ENCODE measurements at regions not wholly inside any gene's neighbourhood (a gene's known extent, or its start where the extent isn't known, plus 50 kb on each side); places are given as distances from the start of the nearest gene placed in this dataset.

DNA sequence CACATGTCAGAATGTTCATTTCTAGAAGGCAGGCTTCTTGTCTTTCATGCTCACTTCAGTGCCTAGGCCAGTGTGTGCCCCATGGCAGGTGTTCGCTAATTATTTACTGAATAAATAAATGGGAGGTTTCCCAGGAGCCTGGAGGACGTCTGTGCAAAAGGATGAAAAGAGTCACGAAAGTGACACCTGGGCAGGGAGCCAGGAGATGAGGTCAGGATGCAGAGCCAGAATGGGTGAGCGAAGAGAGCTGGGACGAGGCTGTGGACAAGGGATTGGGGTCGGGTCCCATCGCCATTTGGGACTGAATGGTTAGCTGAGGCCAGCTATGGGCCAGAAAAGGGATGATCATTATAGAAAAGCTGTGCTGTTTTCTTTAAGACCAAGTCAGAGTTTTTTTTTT, 560.4 kb downstream of the TBC1D22A start:
- in situ Hi-C loops (cut with HindIII; ENCODE audit: low sequenced_read_pairs): no loop called here
- TF ChIP-seq, protein P1, sequence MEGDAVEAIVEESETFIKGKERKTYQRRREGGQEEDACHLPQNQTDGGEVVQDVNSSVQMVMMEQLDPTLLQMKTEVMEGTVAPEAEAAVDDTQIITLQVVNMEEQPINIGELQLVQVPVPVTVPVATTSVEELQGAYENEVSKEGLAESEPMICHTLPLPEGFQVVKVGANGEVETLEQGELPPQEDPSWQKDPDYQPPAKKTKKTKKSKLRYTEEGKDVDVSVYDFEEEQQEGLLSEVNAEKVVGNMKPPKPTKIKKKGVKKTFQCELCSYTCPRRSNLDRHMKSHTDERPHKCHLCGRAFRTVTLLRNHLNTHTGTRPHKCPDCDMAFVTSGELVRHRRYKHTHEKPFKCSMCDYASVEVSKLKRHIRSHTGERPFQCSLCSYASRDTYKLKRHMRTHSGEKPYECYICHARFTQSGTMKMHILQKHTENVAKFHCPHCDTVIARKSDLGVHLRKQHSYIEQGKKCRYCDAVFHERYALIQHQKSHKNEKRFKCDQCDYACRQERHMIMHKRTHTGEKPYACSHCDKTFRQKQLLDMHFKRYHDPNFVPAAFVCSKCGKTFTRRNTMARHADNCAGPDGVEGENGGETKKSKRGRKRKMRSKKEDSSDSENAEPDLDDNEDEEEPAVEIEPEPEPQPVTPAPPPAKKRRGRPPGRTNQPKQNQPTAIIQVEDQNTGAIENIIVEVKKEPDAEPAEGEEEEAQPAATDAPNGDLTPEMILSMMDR (IDR thresholded peaks at IDR 0.05; ENCODE audit: low read depth, low read length, missing control alignments): no peak
- no peak overlapping the region for H3K4me3 ChIP-seq (ENCODE audit: low read depth, low read length)
- no peak for DNase-seq (ENCODE audit: low read depth)

DNA sequence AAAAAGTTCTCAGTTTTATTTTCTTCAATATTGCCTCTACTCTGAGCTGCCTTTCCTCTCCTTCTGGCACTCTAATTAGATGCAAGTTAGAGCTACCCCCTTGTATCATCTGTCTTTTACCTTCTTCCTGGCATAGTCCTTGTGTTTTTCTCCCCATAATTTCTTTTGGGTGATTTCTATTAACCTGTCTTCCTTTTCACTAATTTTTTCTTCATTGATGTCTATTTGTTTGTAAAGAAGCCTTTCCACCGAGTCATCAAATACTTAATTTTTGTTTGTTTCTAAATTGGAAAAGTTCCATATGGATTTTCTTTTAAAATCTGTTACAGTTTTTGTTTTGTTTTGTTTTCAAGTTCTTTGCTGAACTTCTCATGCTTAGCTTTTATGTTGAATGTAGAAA, 558.1 kb downstream of the TBC1D22A start:
- no peak overlapping the region for H3K4me3 ChIP-seq (ENCODE audit: low read depth, low read length)
- in situ Hi-C loops (cut with HindIII; ENCODE audit: low sequenced_read_pairs): no loop called here
- DNase-seq (ENCODE audit: low read depth): no peak
- TF ChIP-seq, protein P1 (IDR thresholded peaks at IDR 0.05; ENCODE audit: low read depth, low read length, missing control alignments): no peak

DNA sequence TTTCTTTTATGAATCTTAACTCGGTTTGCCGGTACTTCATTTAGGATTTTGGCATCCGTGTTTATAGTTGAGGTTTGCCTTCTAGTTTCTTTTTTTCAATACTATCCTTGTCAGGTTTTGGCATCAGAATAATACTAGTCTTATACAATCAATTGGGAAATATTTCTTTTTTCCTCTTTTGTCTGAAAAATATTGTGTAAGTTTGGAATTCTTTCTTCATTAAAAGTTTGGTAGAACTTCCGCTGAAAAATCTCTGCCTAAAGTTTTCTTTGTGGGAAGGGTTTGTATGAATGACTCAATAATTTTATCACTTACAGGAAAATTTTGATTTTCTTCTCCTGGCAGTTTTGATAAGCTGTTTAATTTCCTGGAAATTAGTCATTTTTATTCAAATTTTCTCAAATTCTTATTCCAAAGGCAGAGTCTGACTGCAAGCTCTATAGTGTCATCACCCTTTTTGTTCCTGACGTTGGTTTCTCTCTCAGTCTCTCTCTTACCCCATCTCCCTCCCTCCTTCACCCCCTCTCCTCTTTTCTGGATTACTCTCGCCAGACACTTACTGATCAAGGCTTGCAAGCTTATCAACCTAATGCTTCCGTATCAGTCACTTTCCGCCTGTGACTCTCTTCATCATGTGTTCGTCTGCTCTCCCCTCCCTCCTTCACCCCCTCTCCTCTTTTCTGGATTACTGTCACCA, 555.7 kb downstream of the TBC1D22A start:
- no peak overlapping the region for H3K4me3 ChIP-seq (ENCODE audit: low read depth, low read length)
- in situ Hi-C loops (cut with HindIII; ENCODE audit: low sequenced_read_pairs): no loop called here
- no peak for DNase-seq (ENCODE audit: low read depth)
- TF ChIP-seq, protein P1 (IDR thresholded peaks at IDR 0.05; ENCODE audit: low read depth, low read length, missing control alignments): no peak

DNA sequence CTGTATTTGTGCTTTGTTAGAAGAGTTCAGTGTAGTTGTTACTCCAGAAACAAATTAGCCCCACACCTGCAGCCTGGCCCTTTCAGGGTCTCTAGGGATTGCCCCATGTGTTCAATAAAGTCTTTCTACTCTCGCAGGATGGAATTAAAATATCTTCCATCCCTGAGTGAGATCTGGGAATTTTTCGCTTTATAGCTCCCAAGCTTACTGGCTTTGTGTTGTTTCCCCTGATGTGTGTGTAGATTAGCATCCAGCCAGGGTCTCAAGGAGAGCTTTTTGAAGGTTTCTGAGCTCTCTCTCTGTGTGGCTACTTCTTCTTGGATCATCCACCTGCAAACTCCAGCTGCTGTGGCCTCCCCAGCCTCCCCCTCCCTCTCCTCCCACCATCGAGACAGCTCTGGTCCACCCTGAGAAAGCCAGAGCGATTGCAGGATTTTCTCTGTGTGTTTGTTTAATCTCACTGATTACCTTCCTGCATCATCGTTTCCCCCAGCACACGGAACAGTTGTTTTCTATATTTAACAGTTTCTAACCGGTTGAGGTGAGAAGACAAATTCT, 553.5 kb downstream of the TBC1D22A start:
- H3K4me3 ChIP-seq (ENCODE audit: low read depth, low read length): no peak overlapping the region
- TF ChIP-seq, protein P1 (IDR thresholded peaks at IDR 0.05; ENCODE audit: low read depth, low read length, missing control alignments): no peak
- in situ Hi-C loops (cut with HindIII; ENCODE audit: low sequenced_read_pairs): no loop called here
- no peak for DNase-seq (ENCODE audit: low read depth)

DNA sequence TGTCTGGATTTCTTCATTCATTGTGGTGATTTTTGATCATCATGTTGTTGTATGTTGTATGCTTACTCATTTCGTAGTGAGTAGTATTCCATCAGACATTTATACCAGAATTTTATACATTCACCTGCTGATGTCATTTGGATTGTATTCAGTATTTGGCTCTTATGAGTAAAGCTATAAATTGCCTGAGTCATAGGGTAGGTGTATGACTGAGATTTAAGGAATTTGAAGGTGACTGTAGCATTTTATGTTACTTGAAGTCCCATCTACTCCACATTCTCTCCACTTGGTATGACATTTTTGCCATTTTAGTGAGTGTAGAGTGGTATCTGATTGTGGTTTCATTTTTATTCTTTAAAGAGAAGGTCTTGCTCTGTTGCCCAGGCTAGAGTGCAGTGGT, 548.2 kb downstream of the TBC1D22A start:
- no peak for DNase-seq (ENCODE audit: low read depth)

DNA sequence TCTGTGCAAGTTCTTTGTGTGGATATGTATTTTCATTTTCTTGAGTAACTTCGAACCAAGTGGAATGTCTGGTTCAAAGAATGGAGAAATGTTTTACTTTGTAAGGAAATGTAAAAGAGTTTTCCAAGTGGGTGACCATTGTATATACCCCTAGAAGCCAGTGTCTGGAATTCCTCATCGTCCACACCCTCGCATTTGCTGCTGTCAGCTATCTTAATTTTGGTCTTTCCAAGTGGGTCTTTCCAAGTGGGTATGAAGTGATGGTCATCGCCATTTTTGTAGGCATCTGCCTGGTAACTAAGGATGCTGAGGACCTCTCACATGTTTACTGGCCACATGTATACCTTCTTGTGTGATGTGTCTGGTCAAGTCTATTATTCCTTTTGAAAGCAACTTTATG, 547.5 kb downstream of the TBC1D22A start:
- TF ChIP-seq, protein P1 (IDR thresholded peaks at IDR 0.05; ENCODE audit: low read depth, low read length, missing control alignments): no peak
- H3K4me3 ChIP-seq (ENCODE audit: low read depth, low read length): no peak overlapping the region
- DNase-seq (ENCODE audit: low read depth): no peak
- in situ Hi-C loops (cut with HindIII; ENCODE audit: low sequenced_read_pairs): no loop called here

More for the DNA sequence above, 548.2 kb downstream of the TBC1D22A start:
- no peak overlapping the region for H3K4me3 ChIP-seq (ENCODE audit: low read depth, low read length)
- in situ Hi-C loops (cut with HindIII; ENCODE audit: low sequenced_read_pairs): no loop called here
- TF ChIP-seq, protein P1 (IDR thresholded peaks at IDR 0.05; ENCODE audit: low read depth, low read length, missing control alignments): no peak
